ENCODE measurements at regions not wholly inside any gene's neighbourhood (a gene's known extent, or its start where the extent isn't known, plus 50 kb on each side); places are given as distances from the start of the nearest gene placed in this dataset.

GRCh38 chrX:69073721-69074120, 91.5 kb downstream of the PJA1 start:
- Histone ChIP-seq H3K9ac (ENCODE audit: low read length) (no peak overlapping the region), H3K4ac (ENCODE audit: low read depth, low read length) (no peak overlapping the region), H3K4me2 (ENCODE audit: low read length) (no peak overlapping the region), H3K27me3 (ENCODE audit: insufficient read depth, low read length) (no peaks in the 10 kb centered on the region), H4K8ac (ENCODE audit: low read depth, low read length) (no peak overlapping the region), H3K79me2 (ENCODE audit: control insufficient read depth, insufficient read depth, low read length, poor library complexity) (no peaks in the 10 kb centered on the region), H3K14ac (ENCODE audit: low read length) (no peak overlapping the region), H2AK5ac (ENCODE audit: low read length) (no peak overlapping the region), H3K4me3 (ENCODE audit: low read depth, low read length) (no peak overlapping the region), H3K79me1 (ENCODE audit: low read length) (no peaks in the 10 kb centered on the region), H4K12ac (ENCODE audit: low read depth, low read length) (no peak overlapping the region), H2AFZ (ENCODE audit: insufficient read depth, low read length, poor library complexity) (no peak overlapping the region), H3K36me3 (ENCODE audit: control insufficient read depth in 1 of 2, insufficient read depth in 2 of 2, low read length in 2 of 2) (no peaks in the 10 kb centered on the region), H2BK120ac (ENCODE audit: insufficient read depth, low read length, poor library complexity) (no peak overlapping the region), H3K23ac (ENCODE audit: low read length) (no peak overlapping the region), H3K9me3 (ENCODE audit: insufficient read depth, low read depth, low read length) (no peaks in the 10 kb centered on the region), H2BK5ac (ENCODE audit: low read depth, low read length, poor library complexity) (no peak overlapping the region), H3K27ac (ENCODE audit: low read depth, low read length) (no peak overlapping the region), H3K4me1 (ENCODE audit: control insufficient read depth in 1 of 2, insufficient read depth in 2 of 2, low read length in 2 of 2) (peaks cover 0 to 10% of the 10 kb centered on the region in 2 experiments), H4K91ac (ENCODE audit: low read depth, low read length) (no peak overlapping the region), H2BK12ac (ENCODE audit: low read length) (no peak overlapping the region), H3K18ac (ENCODE audit: low read length) (no peak overlapping the region)
- no CpG with 5 or more reads among the region's 3 CpGs for WGBS (ENCODE audit: extremely low coverage, insufficient coverage, insufficient read length)
- no peak for DNase-seq

DNA sequence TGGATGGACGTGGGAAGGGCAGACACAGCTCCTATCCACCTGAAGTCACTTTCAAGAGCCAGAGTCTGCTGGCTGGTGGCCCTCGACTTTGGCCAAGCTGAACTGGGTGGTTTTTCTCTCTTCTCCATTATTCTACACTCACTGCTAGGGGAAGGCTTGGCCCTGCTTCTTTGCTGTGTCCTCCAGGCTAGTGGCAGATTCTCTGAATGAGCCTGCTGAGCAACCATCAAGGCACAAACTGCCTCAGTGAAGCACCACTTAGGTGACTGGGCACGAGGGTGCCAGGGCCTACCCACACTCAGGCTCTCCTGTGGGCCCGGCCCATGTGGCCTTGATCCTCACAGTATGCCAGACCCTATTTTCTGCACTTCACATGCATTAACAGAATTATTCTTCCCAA, 92.0 kb downstream of the PJA1 start:
- Histone ChIP-seq H3K4me2 (ENCODE audit: low read length) (no peak overlapping the region), H2BK120ac (ENCODE audit: insufficient read depth, low read length, poor library complexity) (no peak overlapping the region), H3K79me2 (ENCODE audit: control insufficient read depth, insufficient read depth, low read length, poor library complexity) (no peaks in the 10 kb centered on the region), H3K23ac (ENCODE audit: low read length) (no peak overlapping the region), H3K4me1 (ENCODE audit: control insufficient read depth in 1 of 2, insufficient read depth in 2 of 2, low read length in 2 of 2) (peaks cover 0 to 14% of the 10 kb centered on the region in 2 experiments), H4K91ac (ENCODE audit: low read depth, low read length) (no peak overlapping the region), H3K27ac (ENCODE audit: low read depth, low read length) (no peak overlapping the region), H3K4ac (ENCODE audit: low read depth, low read length) (no peak overlapping the region), H2AK5ac (ENCODE audit: low read length) (no peak overlapping the region), H3K9ac (ENCODE audit: low read length) (no peak overlapping the region), H3K9me3 (ENCODE audit: insufficient read depth, low read depth, low read length) (no peaks in the 10 kb centered on the region), H4K8ac (ENCODE audit: low read depth, low read length) (no peak overlapping the region), H2AFZ (ENCODE audit: insufficient read depth, low read length, poor library complexity) (no peak overlapping the region), H3K36me3 (ENCODE audit: control insufficient read depth in 1 of 2, insufficient read depth in 2 of 2, low read length in 2 of 2) (no peaks in the 10 kb centered on the region), H3K79me1 (ENCODE audit: low read length) (no peaks in the 10 kb centered on the region), H2BK5ac (ENCODE audit: low read depth, low read length, poor library complexity) (no peak overlapping the region), H3K18ac (ENCODE audit: low read length) (no peak overlapping the region), H2BK12ac (ENCODE audit: low read length) (no peak overlapping the region), H3K14ac (ENCODE audit: low read length) (no peak overlapping the region), H3K27me3 (ENCODE audit: insufficient read depth, low read length) (no peaks in the 10 kb centered on the region), H3K4me3 (ENCODE audit: low read depth, low read length) (no peak overlapping the region), H4K12ac (ENCODE audit: low read depth, low read length) (no peak overlapping the region)
- no peak for DNase-seq
- no CpG with 5 or more reads among the region's 4 CpGs for WGBS (ENCODE audit: extremely low coverage, insufficient coverage, insufficient read length)

- no peak overlapping the region for H3K9ac ChIP-seq (ENCODE audit: low read length)
- DNase-seq, result no peak
- no peak overlapping the region for H3K4ac ChIP-seq (ENCODE audit: low read depth, low read length)
- no CpG with 5 or more reads among the region's 6 CpGs for WGBS (ENCODE audit: extremely low coverage, insufficient coverage, insufficient read length)
- no peaks in the 10 kb centered on the region for H3K79me2 ChIP-seq (ENCODE audit: control insufficient read depth, insufficient read depth, low read length, poor library complexity)
- H4K12ac ChIP-seq (ENCODE audit: low read depth, low read length), result no peak overlapping the region
- no peak overlapping the region for H4K91ac ChIP-seq (ENCODE audit: low read depth, low read length)
- no peak overlapping the region for H2BK120ac ChIP-seq (ENCODE audit: insufficient read depth, low read length, poor library complexity)
- H2AFZ ChIP-seq (ENCODE audit: insufficient read depth, low read length, poor library complexity), result no peak overlapping the region
- H3K27me3 ChIP-seq (ENCODE audit: insufficient read depth, low read length), result no peaks in the 10 kb centered on the region
- no peak overlapping the region for H2BK12ac ChIP-seq (ENCODE audit: low read length)
- H3K36me3 ChIP-seq (ENCODE audit: control insufficient read depth in 1 of 2, insufficient read depth in 2 of 2, low read length in 2 of 2), result no peaks in the 10 kb centered on the region
- H2BK5ac ChIP-seq (ENCODE audit: low read depth, low read length, poor library complexity), result no peak overlapping the region
- no peaks in the 10 kb centered on the region for H3K9me3 ChIP-seq (ENCODE audit: insufficient read depth, low read depth, low read length)
- H3K18ac ChIP-seq (ENCODE audit: low read length), result no peak overlapping the region
- no peak overlapping the region for H3K4me3 ChIP-seq (ENCODE audit: low read depth, low read length)
- peaks cover 3% of the 10 kb centered on the region for H3K79me1 ChIP-seq (ENCODE audit: low read length)
- H3K27ac ChIP-seq (ENCODE audit: low read depth, low read length), result no peak overlapping the region
- H4K8ac ChIP-seq (ENCODE audit: low read depth, low read length), result no peak overlapping the region
- H3K23ac ChIP-seq (ENCODE audit: low read length), result no peak overlapping the region
- peaks cover 3 to 14% of the 10 kb centered on the region in 2 experiments for H3K4me1 ChIP-seq (ENCODE audit: control insufficient read depth in 1 of 2, insufficient read depth in 2 of 2, low read length in 2 of 2)
- H2AK5ac ChIP-seq (ENCODE audit: low read length), result no peak overlapping the region
- H3K14ac ChIP-seq (ENCODE audit: low read length), result no peak overlapping the region
- no peak overlapping the region for H3K4me2 ChIP-seq (ENCODE audit: low read length)
These were observed 92.7 kb downstream of the PJA1 start for GRCh38 chrX:69072486-69073006.

DNA sequence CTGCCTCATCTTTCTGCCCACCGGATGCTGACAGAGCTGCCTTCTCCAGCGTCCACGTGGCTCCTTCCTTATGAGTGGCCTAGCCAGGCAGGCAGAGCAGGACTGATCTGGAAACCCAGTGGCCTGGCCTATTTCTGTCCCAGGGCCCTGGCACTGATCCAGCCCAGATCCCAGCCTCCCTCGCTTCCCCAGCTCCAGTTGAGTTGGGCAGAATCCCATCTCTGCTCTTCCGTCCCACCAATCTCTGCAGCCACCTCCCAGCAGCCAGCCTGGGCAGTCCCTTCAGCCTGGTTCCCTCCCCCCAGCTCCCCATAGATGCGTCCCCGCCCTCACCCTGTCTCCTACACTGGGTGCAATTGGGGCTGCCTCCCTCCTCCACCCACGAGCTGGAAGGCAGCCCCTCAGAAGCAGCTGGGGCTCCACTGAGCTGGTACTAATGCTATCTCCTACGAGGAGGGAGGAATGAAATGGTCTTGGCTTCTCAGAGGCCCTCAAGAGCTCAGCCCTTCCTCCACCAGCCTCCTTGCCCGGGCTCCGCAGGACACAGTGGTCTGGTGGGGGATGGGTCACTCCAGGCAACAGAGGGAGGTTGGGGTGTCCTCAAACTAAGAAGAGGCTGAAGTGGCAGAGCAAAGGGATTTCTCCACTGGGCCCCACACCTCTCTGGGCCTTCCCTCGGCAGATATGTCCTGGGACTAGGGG, 94.2 kb downstream of the PJA1 start:
- Histone ChIP-seq H3K4me1 (ENCODE audit: control insufficient read depth in 1 of 2, insufficient read depth in 2 of 2, low read length in 2 of 2) (peaks cover 6 to 17% of the 10 kb centered on the region in 2 experiments), H3K18ac (ENCODE audit: low read length) (no peak overlapping the region), H2AK5ac (ENCODE audit: low read length) (no peak overlapping the region), H3K36me3 (ENCODE audit: control insufficient read depth in 1 of 2, insufficient read depth in 2 of 2, low read length in 2 of 2) (no peaks in the 10 kb centered on the region), H3K79me2 (ENCODE audit: control insufficient read depth, insufficient read depth, low read length, poor library complexity) (no peaks in the 10 kb centered on the region), H2BK120ac (ENCODE audit: insufficient read depth, low read length, poor library complexity) (no peak overlapping the region), H3K4me3 (ENCODE audit: low read depth, low read length) (no peak overlapping the region), H3K23ac (ENCODE audit: low read length) (no peak overlapping the region), H3K4me2 (ENCODE audit: low read length) (no peak overlapping the region), H4K12ac (ENCODE audit: low read depth, low read length) (no peak overlapping the region), H3K14ac (ENCODE audit: low read length) (no peak overlapping the region), H3K27ac (ENCODE audit: low read depth, low read length) (no peak overlapping the region), H4K91ac (ENCODE audit: low read depth, low read length) (no peak overlapping the region), H2BK5ac (ENCODE audit: low read depth, low read length, poor library complexity) (no peak overlapping the region), H2AFZ (ENCODE audit: insufficient read depth, low read length, poor library complexity) (no peak overlapping the region), H3K9me3 (ENCODE audit: insufficient read depth, low read depth, low read length) (no peaks in the 10 kb centered on the region), H2BK12ac (ENCODE audit: low read length) (no peak overlapping the region), H3K4ac (ENCODE audit: low read depth, low read length) (no peak overlapping the region), H3K27me3 (ENCODE audit: insufficient read depth, low read length) (no peaks in the 10 kb centered on the region), H3K79me1 (ENCODE audit: low read length) (peaks cover 3% of the 10 kb centered on the region), H3K9ac (ENCODE audit: low read length) (no peak overlapping the region), H4K8ac (ENCODE audit: low read depth, low read length) (no peak overlapping the region)
- DNase-seq, result no peak
- no CpG with 5 or more reads among the region's 12 CpGs for WGBS (ENCODE audit: extremely low coverage, insufficient coverage, insufficient read length)
